ENCODE measurements at regions not wholly inside any gene's neighbourhood (a gene's known extent, or its start where the extent isn't known, plus 50 kb on each side); places are given as distances from the start of the nearest gene placed in this dataset.

GRCh38 chr1:72845381-72845780 is 563.0 kb upstream of the NEGR1 start:
- no peak for DNase-seq

GRCh38 chr1:72837781-72838180 is 555.4 kb upstream of the NEGR1 start:
- no peak for DNase-seq

GRCh38 chr1:72830606-72831390 is 548.5 kb upstream of the NEGR1 start:
- no peak for DNase-seq

GRCh38 chr1:72827278-72827677 is 544.9 kb upstream of the NEGR1 start:
- DNase-seq: no peak

GRCh38 chr1:72804541-72804940 is 522.2 kb upstream of the NEGR1 start:
- no peak for DNase-seq

GRCh38 chr1:72781038-72781437 is 498.7 kb upstream of the NEGR1 start:
- DNase-seq: no peak

- DNase-seq: no peak
Measured at GRCh38 chr1:72780212-72780611, 497.9 kb upstream of the NEGR1 start.

GRCh38 chr1:72777918-72778317 is 495.6 kb upstream of the NEGR1 start:
- DNase-seq: no peak

GRCh38 chr1:72763481-72763880 is 481.1 kb upstream of the NEGR1 start:
- no peak for DNase-seq

GRCh38 chr1:72759486-72759885 is 477.1 kb upstream of the NEGR1 start:
- DNase-seq: no peak

- no peak for DNase-seq
Measured at GRCh38 chr1:72757843-72758242, 475.5 kb upstream of the NEGR1 start.

- DNase-seq: no peak
Measured at GRCh38 chr1:72745413-72745812, 463.1 kb upstream of the NEGR1 start.

GRCh38 chr1:72734415-72734814 is 452.1 kb upstream of the NEGR1 start:
- no peak for DNase-seq

- DNase-seq: no peak
Measured at GRCh38 chr1:72724951-72725861, 442.9 kb upstream of the NEGR1 start.

- no peak for DNase-seq
Measured at GRCh38 chr1:72705921-72706320, 423.6 kb upstream of the NEGR1 start.

- no peak for DNase-seq
Measured at GRCh38 chr1:72704841-72705477, 422.6 kb upstream of the NEGR1 start.

GRCh38 chr1:72697410-72697809 is 415.1 kb upstream of the NEGR1 start:
- no peak for DNase-seq

GRCh38 chr1:72693899-72694298 is 411.6 kb upstream of the NEGR1 start:
- no peak for DNase-seq

- no peak for DNase-seq
Measured at GRCh38 chr1:72693376-72693775, 411.0 kb upstream of the NEGR1 start.

- no peak for DNase-seq
Measured at GRCh38 chr1:72690871-72691270, 408.5 kb upstream of the NEGR1 start.

- no peak for DNase-seq
Measured at GRCh38 chr1:72678683-72679082, 396.3 kb upstream of the NEGR1 start.

- DNase-seq: no peak
Measured at GRCh38 chr1:72670902-72671301, 388.6 kb upstream of the NEGR1 start.
